ENCODE measurements at regions not wholly inside any gene's neighbourhood (a gene's known extent, or its start where the extent isn't known, plus 50 kb on each side); places are given as distances from the start of the nearest gene placed in this dataset.
"Not testable (repeated sequence)": the region's sequence is repeated elsewhere in the genome, so short reads cannot be mapped to it uniquely, and the experiment has no call there.

DNA sequence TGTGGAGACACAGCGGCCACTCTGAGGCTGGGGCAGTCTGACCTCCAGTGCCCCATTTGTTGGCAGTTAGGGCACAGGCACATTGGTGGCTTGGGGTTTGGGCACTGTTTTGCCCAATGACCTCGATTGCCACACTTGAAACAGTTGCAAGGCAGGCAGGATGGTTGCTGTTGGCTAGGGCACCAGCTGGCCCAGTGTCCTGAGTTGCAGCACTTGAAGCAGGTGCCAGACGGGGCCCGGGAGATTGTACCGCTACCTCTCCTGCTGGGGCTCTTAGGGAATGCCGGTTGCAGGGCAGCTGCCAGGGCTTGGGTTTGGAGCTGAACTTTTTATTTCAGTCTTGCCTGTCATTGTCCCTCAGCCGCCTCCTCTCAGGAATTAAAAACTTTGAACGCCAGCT is 252.2 kb upstream of the HSFY1 start:
- not testable (repeated sequence) for TF ChIP-seq POLR2A (IDR thresholded peaks at IDR 0.05)
- TF ChIP-seq, protein P1, sequence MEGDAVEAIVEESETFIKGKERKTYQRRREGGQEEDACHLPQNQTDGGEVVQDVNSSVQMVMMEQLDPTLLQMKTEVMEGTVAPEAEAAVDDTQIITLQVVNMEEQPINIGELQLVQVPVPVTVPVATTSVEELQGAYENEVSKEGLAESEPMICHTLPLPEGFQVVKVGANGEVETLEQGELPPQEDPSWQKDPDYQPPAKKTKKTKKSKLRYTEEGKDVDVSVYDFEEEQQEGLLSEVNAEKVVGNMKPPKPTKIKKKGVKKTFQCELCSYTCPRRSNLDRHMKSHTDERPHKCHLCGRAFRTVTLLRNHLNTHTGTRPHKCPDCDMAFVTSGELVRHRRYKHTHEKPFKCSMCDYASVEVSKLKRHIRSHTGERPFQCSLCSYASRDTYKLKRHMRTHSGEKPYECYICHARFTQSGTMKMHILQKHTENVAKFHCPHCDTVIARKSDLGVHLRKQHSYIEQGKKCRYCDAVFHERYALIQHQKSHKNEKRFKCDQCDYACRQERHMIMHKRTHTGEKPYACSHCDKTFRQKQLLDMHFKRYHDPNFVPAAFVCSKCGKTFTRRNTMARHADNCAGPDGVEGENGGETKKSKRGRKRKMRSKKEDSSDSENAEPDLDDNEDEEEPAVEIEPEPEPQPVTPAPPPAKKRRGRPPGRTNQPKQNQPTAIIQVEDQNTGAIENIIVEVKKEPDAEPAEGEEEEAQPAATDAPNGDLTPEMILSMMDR (IDR thresholded peaks at IDR 0.05), result not testable (repeated sequence)
